22Rv1 (cell line): ENCODE measurements at regions not wholly inside any gene's neighbourhood (a gene's known extent, or its start where the extent isn't known, plus 50 kb on each side); places are given as distances from the start of the nearest gene placed in this dataset.

Experiments
- H3K27ac ChIP-seq: fragments of 450-650 bp; 2 replicates; pipeline ENCODE4 v1.5.1; 2017
- CTCF ChIP-seq: fragments of 450-650 bp; IDR thresholded peaks from 2 replicates; pipeline ENCODE4 v1.5.1; 2017; ENCODE audit warnings: mild to moderate bottlenecking
- ZFX ChIP-seq: fragments of 450-650 bp; IDR thresholded peaks from 2 replicates; pipeline ENCODE4 v1.6.1; 2017; ENCODE audit warnings: antibody characterized with exemption, borderline replicate concordance

- no peak for TF ChIP-seq ZFX
- TF ChIP-seq CTCF = no peak
Measured at GRCh38 chr15:37810381-37810780, 124.1 kb upstream of the TMCO5A start.

GRCh38 chr15:37813306-37813705, 121.1 kb upstream of the TMCO5A start:
- TF ChIP-seq CTCF (no peak), ZFX (no peak)
- no peak overlapping the region for H3K27ac ChIP-seq

More at GRCh38 chr15:37810381-37810780, 124.1 kb upstream of the TMCO5A start:
- H3K27ac ChIP-seq = no peak overlapping the region

GRCh38 chr15:37814847-37815515, 119.5 kb upstream of the TMCO5A start:
- no peak for TF ChIP-seq ZFX
- TF ChIP-seq CTCF = no peak
- H3K27ac ChIP-seq = no peak overlapping the region

GRCh38 chr15:37818152-37818677, 116.2 kb upstream of the TMCO5A start:
- no peak overlapping the region for H3K27ac ChIP-seq
- TF ChIP-seq CTCF = no peak
- no peak for TF ChIP-seq ZFX

GRCh38 chr15:37819191-37819590, 115.2 kb upstream of the TMCO5A start:
- no peak for TF ChIP-seq ZFX
- TF ChIP-seq CTCF = no peak
- no peak overlapping the region for H3K27ac ChIP-seq

- TF ChIP-seq ZFX = no peak
- no peak overlapping the region for H3K27ac ChIP-seq
Measured at GRCh38 chr15:37820380-37821128, 113.9 kb upstream of the TMCO5A start.

- TF ChIP-seq CTCF = no peak
- TF ChIP-seq ZFX = no peak
- H3K27ac ChIP-seq = no peak overlapping the region
Measured at GRCh38 chr15:37823601-37824275, 110.7 kb upstream of the TMCO5A start.
